ENCODE measurements at regions not wholly inside any gene's neighbourhood (a gene's known extent, or its start where the extent isn't known, plus 50 kb on each side); places are given as distances from the start of the nearest gene placed in this dataset.
A peak's percentile ranks its signal among the peaks of the same experiment; 100 is the strongest.

DNA sequence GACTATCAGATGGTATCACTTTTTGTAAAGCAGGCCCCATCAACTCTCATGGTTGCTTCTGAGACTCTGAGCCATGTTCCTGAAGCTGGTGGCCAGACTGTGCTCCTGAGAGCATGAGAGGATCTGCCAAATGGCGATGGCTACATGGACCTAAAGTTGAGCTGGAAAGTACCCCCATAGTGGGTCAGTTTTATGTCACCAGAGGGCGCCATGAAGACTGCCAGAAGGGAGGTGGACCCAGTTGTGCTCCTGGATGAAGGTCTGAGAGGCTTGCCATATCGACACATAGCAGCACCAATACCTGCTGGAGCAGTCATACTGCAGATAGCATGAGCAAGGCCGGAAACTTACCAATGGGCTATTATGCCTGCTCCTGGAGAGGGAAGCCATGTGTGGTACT is 105.7 kb downstream of the SLITRK2 start:
- Histone ChIP-seq H3K9me3 (ENCODE audit: insufficient read depth in 2 of 2, low read depth in 1 of 2, low read length in 1 of 2) (no peaks in the 10 kb centered on the region), H2AFZ (ENCODE audit: low read length) (no peak overlapping the region), H3K23ac (ENCODE audit: insufficient read length) (no peak overlapping the region), H3K23me2 (ENCODE audit: low read depth, low read length) (no peaks in the 10 kb centered on the region), H3K4me2 (ENCODE audit: insufficient read depth in 1 of 2, low read depth in 2 of 2, low read length in 2 of 2) (no peak overlapping the region), H3K4me3 (ENCODE audit: extremely low read depth in 1 of 4, insufficient read depth in 2 of 4, low read depth in 3 of 4, low read length in 4 of 4) (no peak overlapping the region), H3K79me1 (ENCODE audit: low read depth, low read length) (no peaks in the 10 kb centered on the region), H3K79me2 (ENCODE audit: control insufficient read depth in 1 of 2, insufficient read depth in 2 of 2, low read length in 2 of 2) (no peaks in the 10 kb centered on the region), H2BK12ac (ENCODE audit: low read depth, low read length) (no peak overlapping the region), H4K8ac (ENCODE audit: extremely low read depth, insufficient read depth, low read length) (no peak overlapping the region), H4K91ac (replicated peaks; ENCODE audit: insufficient read length, low read length) (no peak overlapping the region), H3K36me3 (ENCODE audit: control insufficient read depth in 2 of 4, insufficient read depth in 4 of 4, low read length in 3 of 4) (no peaks in the 10 kb centered on the region), H3K4ac (replicated peaks; ENCODE audit: insufficient read length, low read depth, low read length) (no peak overlapping the region), H4K5ac (ENCODE audit: insufficient read length, low read depth, low read length) (no peak overlapping the region), H4K20me1 (replicated peaks in 1 of 2; ENCODE audit: control insufficient read depth in 1 of 2, insufficient read depth in 2 of 2, low read length in 2 of 2) (no peaks in the 10 kb centered on the region), H3K27me3 (replicated peaks in 1 of 4; ENCODE audit: control insufficient read depth in 3 of 4, extremely low read depth in 1 of 4, insufficient read depth in 3 of 4, low read length in 3 of 4) (no peaks in the 10 kb centered on the region), H3K14ac (ENCODE audit: insufficient read length) (no peak overlapping the region), H2BK15ac (ENCODE audit: low read length) (no peak overlapping the region), H3K56ac (replicated peaks; ENCODE audit: insufficient read length, low read depth, low read length) (no peak overlapping the region), H3K9ac (replicated peaks in 1 of 4; ENCODE audit: extremely low read depth in 1 of 4, low read depth in 3 of 4, low read length in 3 of 4) (no peak overlapping the region), H2BK20ac (ENCODE audit: low read length) (no peak overlapping the region), H2BK5ac (ENCODE audit: low read depth, low read length) (no peak overlapping the region), H2AK5ac (ENCODE audit: low read depth, low read length) (no peak overlapping the region), H2BK120ac (replicated peaks; ENCODE audit: low read depth, low read length) (no peak overlapping the region), H3K27ac (ENCODE audit: low read depth, low read length) (no peak overlapping the region), H3K18ac (ENCODE audit: extremely low read depth, low read length) (no peak overlapping the region), H3K4me1 (replicated peaks in 1 of 4; ENCODE audit: control insufficient read depth in 3 of 4, insufficient read depth in 4 of 4, low read length in 3 of 4) (no peaks in the 10 kb centered on the region)
- TF ChIP-seq, protein P1, sequence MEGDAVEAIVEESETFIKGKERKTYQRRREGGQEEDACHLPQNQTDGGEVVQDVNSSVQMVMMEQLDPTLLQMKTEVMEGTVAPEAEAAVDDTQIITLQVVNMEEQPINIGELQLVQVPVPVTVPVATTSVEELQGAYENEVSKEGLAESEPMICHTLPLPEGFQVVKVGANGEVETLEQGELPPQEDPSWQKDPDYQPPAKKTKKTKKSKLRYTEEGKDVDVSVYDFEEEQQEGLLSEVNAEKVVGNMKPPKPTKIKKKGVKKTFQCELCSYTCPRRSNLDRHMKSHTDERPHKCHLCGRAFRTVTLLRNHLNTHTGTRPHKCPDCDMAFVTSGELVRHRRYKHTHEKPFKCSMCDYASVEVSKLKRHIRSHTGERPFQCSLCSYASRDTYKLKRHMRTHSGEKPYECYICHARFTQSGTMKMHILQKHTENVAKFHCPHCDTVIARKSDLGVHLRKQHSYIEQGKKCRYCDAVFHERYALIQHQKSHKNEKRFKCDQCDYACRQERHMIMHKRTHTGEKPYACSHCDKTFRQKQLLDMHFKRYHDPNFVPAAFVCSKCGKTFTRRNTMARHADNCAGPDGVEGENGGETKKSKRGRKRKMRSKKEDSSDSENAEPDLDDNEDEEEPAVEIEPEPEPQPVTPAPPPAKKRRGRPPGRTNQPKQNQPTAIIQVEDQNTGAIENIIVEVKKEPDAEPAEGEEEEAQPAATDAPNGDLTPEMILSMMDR (IDR thresholded peaks at IDR 0.05; ENCODE audit: control extremely low read depth in 1 of 3, insufficient read depth in 1 of 3, low read depth in 1 of 3, low read length in 3 of 3), result peak; percentile 3 to 48 (median 45)
- TF ChIP-seq BACH1 (IDR thresholded peaks at IDR 0.05; ENCODE audit: low read length), result no peak
- peak; percentile 52 to 65 for TF ChIP-seq RAD21 (IDR thresholded peaks at IDR 0.05 in 1 of 2, conservative IDR thresholded peaks at IDR 0.05 in 1 of 2; ENCODE audit: low read depth in 2 of 2, low read length in 2 of 2)
- DNase-seq (ENCODE audit: low read depth in 1 of 2, low spot score in 2 of 2) (peak; percentile 0 to 55), FAIRE-seq (no peak)
- 81% methylated on average over 4 of the region's 4 CpGs; no CpG with 5 or more reads in 1 of the 2 experiments for WGBS, 2 experiments (ENCODE audit: extremely low coverage in 1 of 2, insufficient coverage in 1 of 2, insufficient read length in 1 of 2, insufficient replicate concordance in 2 of 2, low coverage in 1 of 2, low lambda C conversion rate in 2 of 2, missing lambda C conversion rate in 1 of 2)
- ChIA-PET POLR2A (ENCODE audit: partially characterized antibody) (no interaction called here), CTCF (ENCODE audit: partially characterized antibody) (interaction anchor here (0.9 to 1.9 kb wide), 2 partner anchors 270 to 273 kb away, joined by 4 to 10 read pairs; no protein-coding TSS in a partner anchor)
